ENCODE measurements at regions not wholly inside any gene's neighbourhood (a gene's known extent, or its start where the extent isn't known, plus 50 kb on each side); places are given as distances from the start of the nearest gene placed in this dataset.

DNA sequence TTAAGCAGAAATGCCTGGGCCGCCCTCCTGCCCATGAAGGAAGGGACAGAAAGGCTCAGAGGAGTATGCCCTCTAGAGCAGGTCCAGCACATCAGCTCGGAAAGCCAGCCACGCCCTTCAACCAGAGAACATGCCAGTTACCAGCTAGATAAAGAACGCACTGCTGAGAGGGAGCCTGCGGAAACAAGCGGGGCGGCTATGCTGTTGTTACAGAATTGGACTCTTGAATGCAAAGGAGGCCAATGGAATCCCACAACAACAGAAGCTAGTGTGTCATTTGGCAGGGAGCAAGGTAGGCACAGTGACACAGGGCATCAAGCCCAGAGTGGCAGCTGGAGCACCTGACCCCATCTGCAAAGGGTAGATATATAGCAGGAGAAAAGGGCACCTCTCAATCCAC is 242.9 kb upstream of the ID2 start:
- H3K27ac ChIP-seq (ENCODE audit: low read depth, low read length), result no peak overlapping the region
- H3K9me3 Mint-ChIP-seq, result peaks cover 10% of the 10 kb centered on the region
- no peaks in the 10 kb centered on the region for H3K9me3 ChIP-seq (ENCODE audit: control insufficient read depth, low read length)
- no peak overlapping the region for H3K4me3 ChIP-seq (ENCODE audit: low read length)
- peaks cover 2% of the 10 kb centered on the region for H3K27me3 Mint-ChIP-seq (ENCODE audit: insufficient read depth)
- no peak overlapping the region for H3K4me3 Mint-ChIP-seq
- H3K36me3 Mint-ChIP-seq (ENCODE audit: low read depth), result no peaks in the 10 kb centered on the region
- no peaks in the 10 kb centered on the region for H3K27me3 ChIP-seq (ENCODE audit: control insufficient read depth, insufficient read depth, low read length, poor library complexity, severe bottlenecking)
- no peaks in the 10 kb centered on the region for H3K36me3 ChIP-seq (ENCODE audit: control insufficient read depth, insufficient read depth, low read length)
- H3K27ac Mint-ChIP-seq, result no peak overlapping the region
- H3K9ac ChIP-seq (ENCODE audit: extremely low read depth, low read length, poor library complexity, severe bottlenecking), result no peak overlapping the region
- 96 to 99% methylated on average over 7 of the region's 7 CpGs for WGBS, 2 experiments (ENCODE audit: insufficient coverage in 1 of 2, insufficient read length in 1 of 2)
- DNase-seq, result no peak
- H3K4me1 Mint-ChIP-seq, result peaks cover 6% of the 10 kb centered on the region
- H3K4me1 ChIP-seq (ENCODE audit: control insufficient read depth, insufficient read depth, low read length), result no peaks in the 10 kb centered on the region
- TF ChIP-seq, protein P1, sequence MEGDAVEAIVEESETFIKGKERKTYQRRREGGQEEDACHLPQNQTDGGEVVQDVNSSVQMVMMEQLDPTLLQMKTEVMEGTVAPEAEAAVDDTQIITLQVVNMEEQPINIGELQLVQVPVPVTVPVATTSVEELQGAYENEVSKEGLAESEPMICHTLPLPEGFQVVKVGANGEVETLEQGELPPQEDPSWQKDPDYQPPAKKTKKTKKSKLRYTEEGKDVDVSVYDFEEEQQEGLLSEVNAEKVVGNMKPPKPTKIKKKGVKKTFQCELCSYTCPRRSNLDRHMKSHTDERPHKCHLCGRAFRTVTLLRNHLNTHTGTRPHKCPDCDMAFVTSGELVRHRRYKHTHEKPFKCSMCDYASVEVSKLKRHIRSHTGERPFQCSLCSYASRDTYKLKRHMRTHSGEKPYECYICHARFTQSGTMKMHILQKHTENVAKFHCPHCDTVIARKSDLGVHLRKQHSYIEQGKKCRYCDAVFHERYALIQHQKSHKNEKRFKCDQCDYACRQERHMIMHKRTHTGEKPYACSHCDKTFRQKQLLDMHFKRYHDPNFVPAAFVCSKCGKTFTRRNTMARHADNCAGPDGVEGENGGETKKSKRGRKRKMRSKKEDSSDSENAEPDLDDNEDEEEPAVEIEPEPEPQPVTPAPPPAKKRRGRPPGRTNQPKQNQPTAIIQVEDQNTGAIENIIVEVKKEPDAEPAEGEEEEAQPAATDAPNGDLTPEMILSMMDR (conservative IDR thresholded peaks at IDR 0.05), result no peak

DNA sequence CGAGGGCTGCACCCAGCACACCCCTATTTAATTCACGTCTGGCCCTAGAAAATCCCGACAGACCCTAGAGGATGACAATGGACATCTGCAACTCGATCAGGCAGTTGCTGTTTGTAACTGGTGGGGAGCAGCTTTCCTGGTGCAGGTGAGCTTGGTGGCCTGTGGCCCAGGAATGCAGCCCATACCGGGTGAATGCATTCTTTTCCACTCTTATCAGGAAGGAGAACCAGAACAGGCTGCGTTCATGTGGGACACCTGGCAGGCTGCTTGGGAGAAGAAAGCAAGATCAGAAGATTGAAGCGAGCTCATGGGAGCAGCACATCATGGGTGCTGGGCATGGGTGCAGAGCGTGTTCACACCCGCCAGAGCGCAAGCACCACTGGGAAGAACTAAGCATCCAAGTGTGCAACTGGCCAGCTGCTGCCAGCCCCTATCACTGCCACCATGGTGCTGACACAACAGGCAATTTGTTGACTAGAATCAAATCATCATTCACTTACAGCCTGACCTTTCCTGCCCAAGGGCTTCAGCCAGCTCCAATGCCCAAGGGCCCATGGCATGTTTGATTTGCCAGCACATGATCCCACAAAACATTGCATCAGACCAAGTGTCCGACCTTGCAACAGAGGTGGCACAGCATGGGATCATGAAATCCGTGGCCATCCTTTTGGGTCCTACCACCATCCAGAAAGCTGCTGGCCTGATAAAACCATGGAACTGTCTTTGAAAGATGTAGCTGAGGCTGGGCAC is 241.7 kb upstream of the ID2 start:
- no peak for DNase-seq
- no peaks in the 10 kb centered on the region for H3K36me3 Mint-ChIP-seq (ENCODE audit: low read depth)
- peaks cover 16% of the 10 kb centered on the region for H3K4me1 Mint-ChIP-seq
- 92 to 98% methylated on average over 6 to 12 of the region's 12 CpGs for WGBS, 2 experiments (ENCODE audit: insufficient coverage in 1 of 2, insufficient read length in 1 of 2)
- H3K9ac ChIP-seq (ENCODE audit: extremely low read depth, low read length, poor library complexity, severe bottlenecking), result no peak overlapping the region
- H3K9me3 Mint-ChIP-seq, result peaks cover 10% of the 10 kb centered on the region
- H3K27ac Mint-ChIP-seq, result peak overlapping the region; percentile 12
- no peak overlapping the region for H3K4me3 ChIP-seq (ENCODE audit: low read length)
- H3K27me3 Mint-ChIP-seq (ENCODE audit: insufficient read depth), result peaks cover 2% of the 10 kb centered on the region
- H3K9me3 ChIP-seq (ENCODE audit: control insufficient read depth, low read length), result no peaks in the 10 kb centered on the region
- H3K36me3 ChIP-seq (ENCODE audit: control insufficient read depth, insufficient read depth, low read length), result no peaks in the 10 kb centered on the region
- H3K27ac ChIP-seq (ENCODE audit: low read depth, low read length), result no peak overlapping the region
- TF ChIP-seq, protein P1 (conservative IDR thresholded peaks at IDR 0.05), result no peak
- H3K27me3 ChIP-seq (ENCODE audit: control insufficient read depth, insufficient read depth, low read length, poor library complexity, severe bottlenecking), result no peaks in the 10 kb centered on the region
- H3K4me3 Mint-ChIP-seq, result no peak overlapping the region
- H3K4me1 ChIP-seq (ENCODE audit: control insufficient read depth, insufficient read depth, low read length), result no peaks in the 10 kb centered on the region

DNA sequence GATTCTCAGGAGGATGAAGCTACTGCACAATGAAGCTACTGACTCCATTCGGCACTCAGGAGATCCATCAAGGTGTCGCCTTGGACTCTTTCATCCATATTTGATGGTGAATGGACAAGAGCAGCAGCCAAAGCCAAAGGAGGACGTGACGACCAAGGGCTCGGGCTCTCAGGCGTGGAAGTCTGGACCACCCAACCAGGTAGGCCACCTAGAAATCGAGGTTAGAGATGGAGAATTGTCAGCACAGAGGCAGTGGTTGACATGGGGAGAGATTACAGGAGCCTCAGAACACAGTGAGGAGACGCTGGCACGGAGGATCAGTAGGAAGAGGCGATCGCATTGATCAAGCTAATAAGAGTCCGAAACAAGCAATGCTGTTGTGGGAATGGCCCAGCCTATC is 240.5 kb upstream of the ID2 start:
- TF ChIP-seq, protein P1 (conservative IDR thresholded peaks at IDR 0.05), result no peak
- Mint-ChIP-seq H3K27me3 (ENCODE audit: insufficient read depth) (peaks cover 2% of the 10 kb centered on the region), H3K36me3 (ENCODE audit: low read depth) (no peaks in the 10 kb centered on the region), H3K4me1 (peaks cover 24% of the 10 kb centered on the region), H3K4me3 (no peak overlapping the region), H3K9me3 (peaks cover 10% of the 10 kb centered on the region), H3K27ac (no peak overlapping the region)
- no peak overlapping the region for H3K9ac ChIP-seq (ENCODE audit: extremely low read depth, low read length, poor library complexity, severe bottlenecking)
- DNase-seq, result no peak
- H3K9me3 ChIP-seq (ENCODE audit: control insufficient read depth, low read length), result no peaks in the 10 kb centered on the region
- H3K4me1 ChIP-seq (ENCODE audit: control insufficient read depth, insufficient read depth, low read length), result no peaks in the 10 kb centered on the region
- no peak overlapping the region for H3K4me3 ChIP-seq (ENCODE audit: low read length)
- WGBS, 2 experiments (ENCODE audit: insufficient coverage in 1 of 2, insufficient read length in 1 of 2), result 88 to 89% methylated on average over 11 to 12 of the region's 12 CpGs
- H3K27me3 ChIP-seq (ENCODE audit: control insufficient read depth, insufficient read depth, low read length, poor library complexity, severe bottlenecking), result no peaks in the 10 kb centered on the region
- no peaks in the 10 kb centered on the region for H3K36me3 ChIP-seq (ENCODE audit: control insufficient read depth, insufficient read depth, low read length)
- H3K27ac ChIP-seq (ENCODE audit: low read depth, low read length), result no peak overlapping the region

All from endodermal cell (in vitro differentiated cells).